GM13977 (cell line): ENCODE measurements at regions not wholly inside any gene's neighbourhood (a gene's known extent, or its start where the extent isn't known, plus 50 kb on each side); places are given as distances from the start of the nearest gene placed in this dataset.

Experiments used
- DNase-seq: peaks from one replicate; pipeline ENCODE4 v3.0.0; 2012; ENCODE audit warnings: low spot score
- CTCF ChIP-seq: IDR thresholded peaks from 2 replicates; pipeline ENCODE4 v1.5.1; 2012; ENCODE audit warnings: mild to moderate bottlenecking, control low read depth; ENCODE audit not compliant: insufficient read depth; ENCODE audit errors: extremely low read depth, missing control alignments
- in situ Hi-C: fragments of 300-500 bp; cut with MboI; formaldehyde crosslinking; loops from one replicate; pipeline ENCODE4 v1.12.0; 2022; ENCODE audit warnings: low sequenced_read_pairs, low pct_unique_long_range_greater_than_20kb, mixed read lengths, inconsistent platforms; ENCODE audit not compliant: unreplicated experiment

GRCh38 chr9:2411459-2412215 lies 209.9 kb upstream of the VLDLR start:
- TF ChIP-seq CTCF, result no peak
- in situ Hi-C loops, result no loop called here
- DNase-seq, result no peak

- no peak for DNase-seq
- no peak for TF ChIP-seq CTCF
- in situ Hi-C loops, result no loop called here
Observed at GRCh38 chr9:2413160-2413805, 208.3 kb upstream of the VLDLR start.

- in situ Hi-C loops, result no loop called here
Observed at GRCh38 chr9:2414465-2414864, 207.1 kb upstream of the VLDLR start.

GRCh38 chr9:2415326-2415725 lies 206.3 kb upstream of the VLDLR start:
- no peak for TF ChIP-seq CTCF
- in situ Hi-C loops, result no loop called here
- no peak for DNase-seq

More at GRCh38 chr9:2414465-2414864, 207.1 kb upstream of the VLDLR start:
- no peak for TF ChIP-seq CTCF
- DNase-seq, result no peak

GRCh38 chr9:2417730-2418129 lies 203.9 kb upstream of the VLDLR start:
- no peak for TF ChIP-seq CTCF
- in situ Hi-C loops, result no loop called here
- DNase-seq, result no peak

- in situ Hi-C loops, result no loop called here
- DNase-seq, result no peak
Observed at GRCh38 chr9:2418619-2419018, 203.0 kb upstream of the VLDLR start.

More at GRCh38 chr9:2418619-2419018, 203.0 kb upstream of the VLDLR start:
- TF ChIP-seq CTCF, result no peak
